Gastrocnemius medialis (tissue), 4 donors: ENCODE measurements at regions not wholly inside any gene's neighbourhood (a gene's known extent, or its start where the extent isn't known, plus 50 kb on each side); places are given as distances from the start of the nearest gene placed in this dataset.

ENCODE experiments used
- ATAC-seq, 2 donors: fragments of 150-250 bp; one replicate each; pipeline ENCODE4 v1.9.1; 2016
- DNase-seq, 2 donors: peaks; one replicate each; pipeline ENCODE4 v3.0.0-alpha.2; 2019
- H3K27ac ChIP-seq, 4 donors: fragments of 200-600 bp; sonication (generic); 1 replicate in 1 of 4; 2 replicates in 3 of 4; pipeline ENCODE4 v1.5.1; 2016 to 2018; ENCODE audit warnings: mild to moderate bottlenecking in 2 of 4, moderate library complexity in 1 of 4
- H3K27me3 ChIP-seq, 3 donors: fragments of 200-600 bp; sonication (generic) in 2 of 3; 1 replicate in 1 of 3; 2 replicates in 2 of 3; pipeline versions ENCODE4 v1.5.1 to v1.6.0; 2016 to 2019; ENCODE audit warnings: mild to moderate bottlenecking in 1 of 3, moderate library complexity in 1 of 3
- H3K36me3 ChIP-seq, 2 donors: fragments of 200-600 bp; sonication (generic) in 1 of 2; one replicate each; pipeline ENCODE4 v1.5.1; 2017 to 2018
- H3K4me1 ChIP-seq, 2 donors: fragments of 200-600 bp; sonication (generic) in 1 of 2; one replicate each; pipeline ENCODE4 v1.5.1; 2016 to 2017; ENCODE audit warnings: mild to moderate bottlenecking in 2 of 2
- H3K4me3 ChIP-seq, 4 donors: fragments of 200-600 bp; sonication (generic) in 3 of 4; 1 replicate in 1 of 4; 2 replicates in 3 of 4; pipeline ENCODE4 v1.5.1; 2016 to 2019; ENCODE audit warnings: mild to moderate bottlenecking in 2 of 4
- H3K9me3 ChIP-seq, 3 donors: fragments of 200-600 bp; sonication (generic) in 2 of 3; 1 replicate in 1 of 3; 2 replicates in 2 of 3; pipeline ENCODE4 v1.5.1; 2016 to 2019
- CTCF ChIP-seq, 5 experiments: fragments of 450-650 bp in 3 of 5; fragments of 200-600 bp in 2 of 5; sonication (generic) in 2 of 5; IDR thresholded peaks in 4 of 5; conservative IDR thresholded peaks in 1 of 5; 1 replicate in 4 of 5; 2 replicates in 1 of 5; pipeline ENCODE4 v1.5.1; 2016 to 2019; ENCODE audit warnings: antibody characterized with exemption in 5 of 5, mild to moderate bottlenecking in 3 of 5, moderate library complexity in 3 of 5
- POLR2A ChIP-seq, 2 donors: fragments of 450-650 bp; IDR thresholded peaks; one replicate each; pipeline ENCODE4 v1.6.1; 2017; ENCODE audit warnings: antibody characterized with exemption in 2 of 2, mild to moderate bottlenecking in 2 of 2, moderate library complexity in 2 of 2
- in situ Hi-C, 4 donors: fragments of 200-750 bp; cut with MboI; loops; one replicate each; pipeline versions ENCODE4 v1.15.0 to v1.8.0; 2017; ENCODE audit warnings: low sequenced_read_pairs in 4 of 4
- intact Hi-C: fragments of 100-400 bp; cut with DNase I; formaldehyde crosslinking; loops from one replicate; pipeline ENCODE4 v1.15.1; 2023; ENCODE audit warnings: low total_unique reads

GRCh38 chr15:66953523-66954229 is 111.7 kb upstream of the SMAD3 start:
- no peak overlapping the region for H3K27ac ChIP-seq
- DNase-seq, result no peak
- intact Hi-C loops, result no loop called here
- H3K36me3 ChIP-seq, result no peaks in the 10 kb centered on the region
- H3K4me1 ChIP-seq, result no peaks in the 10 kb centered on the region
- in situ Hi-C loops, result loop anchor here in 1 of 4 donors (5.0 to 10.0 kb wide), 2 partner anchors 349 to 481 kb away; no protein-coding TSS in a partner anchor
- no peak for ATAC-seq
- H3K9me3 ChIP-seq, result no peaks in the 10 kb centered on the region
- H3K4me3 ChIP-seq, result no peak overlapping the region
- TF ChIP-seq CTCF (IDR thresholded peaks at IDR 0.05 in 4 of 5, conservative IDR thresholded peaks at IDR 0.05 in 1 of 5), result no peak
- no peak for TF ChIP-seq POLR2A (IDR thresholded peaks at IDR 0.05)
- no peaks in the 10 kb centered on the region for H3K27me3 ChIP-seq

GRCh38 chr15:66954601-66955000 is 110.8 kb upstream of the SMAD3 start:
- no peak for DNase-seq
- Histone ChIP-seq H3K9me3 (no peaks in the 10 kb centered on the region), H3K4me3 (no peak overlapping the region), H3K4me1 (no peaks in the 10 kb centered on the region), H3K27me3 (no peaks in the 10 kb centered on the region), H3K36me3 (no peaks in the 10 kb centered on the region), H3K27ac (no peak overlapping the region)
- intact Hi-C loops (no loop called here), in situ Hi-C loops (loop anchor here in 1 of 4 donors (5.0 to 10.0 kb wide), 2 partner anchors 348 to 480 kb away; no protein-coding TSS in a partner anchor)
- TF ChIP-seq POLR2A (IDR thresholded peaks at IDR 0.05) (no peak), CTCF (IDR thresholded peaks at IDR 0.05 in 4 of 5, conservative IDR thresholded peaks at IDR 0.05 in 1 of 5) (no peak)
- no peak for ATAC-seq

GRCh38 chr15:66955001-66955516 is 110.3 kb upstream of the SMAD3 start:
- no peaks in the 10 kb centered on the region for H3K27me3 ChIP-seq
- TF ChIP-seq POLR2A (IDR thresholded peaks at IDR 0.05) (no peak), CTCF (IDR thresholded peaks at IDR 0.05 in 4 of 5, conservative IDR thresholded peaks at IDR 0.05 in 1 of 5) (no peak)
- in situ Hi-C loops, result loop anchor here in 2 of 4 donors (5.0 to 10.0 kb wide), 2 partner anchors 342 to 480 kb away; no protein-coding TSS in a partner anchor
- intact Hi-C loops, result no loop called here
- DNase-seq, result no peak
- H3K27ac ChIP-seq, result no peak overlapping the region
- no peaks in the 10 kb centered on the region for H3K36me3 ChIP-seq
- no peak overlapping the region for H3K4me3 ChIP-seq
- H3K4me1 ChIP-seq, result no peaks in the 10 kb centered on the region
- no peaks in the 10 kb centered on the region for H3K9me3 ChIP-seq
- ATAC-seq, result no peak

GRCh38 chr15:66955871-66956585 is 109.4 kb upstream of the SMAD3 start:
- Histone ChIP-seq H3K4me3 (no peak overlapping the region), H3K36me3 (no peaks in the 10 kb centered on the region), H3K9me3 (no peaks in the 10 kb centered on the region), H3K4me1 (no peaks in the 10 kb centered on the region), H3K27ac (no peak overlapping the region), H3K27me3 (no peaks in the 10 kb centered on the region)
- intact Hi-C loops (no loop called here), in situ Hi-C loops (loop anchor here in 2 of 4 donors (5.0 to 10.0 kb wide), 2 partner anchors 341 to 479 kb away; no protein-coding TSS in a partner anchor)
- DNase-seq (no peak), ATAC-seq (no peak)
- no peak for TF ChIP-seq CTCF (IDR thresholded peaks at IDR 0.05 in 4 of 5, conservative IDR thresholded peaks at IDR 0.05 in 1 of 5)
- TF ChIP-seq POLR2A (IDR thresholded peaks at IDR 0.05), result no peak
